Ovary (tissue), 3 donors: ENCODE measurements at regions not wholly inside any gene's neighbourhood (a gene's known extent, or its start where the extent isn't known, plus 50 kb on each side); places are given as distances from the start of the nearest gene placed in this dataset.
"Not testable (repeated sequence)": the region's sequence is repeated elsewhere in the genome, so short reads cannot be mapped to it uniquely, and the experiment has no call there.

ENCODE experiments used
- POLR2A ChIP-seq: fragments of 450-650 bp; IDR thresholded peaks from one replicate; pipeline ENCODE4 v1.6.1; 2017; ENCODE audit warnings: antibody characterized with exemption, mild to moderate bottlenecking, moderate library complexity
- TF ChIP-seq, protein P1 (sequence below), 3 donors: fragments of 450-650 bp in 2 of 3; fragments of 200-600 bp in 1 of 3; IDR thresholded peaks; one replicate each; pipeline versions ENCODE4 v1.5.1 to v1.8.0; 2016 to 2022; ENCODE audit warnings: antibody characterized with exemption in 3 of 3, mild to moderate bottlenecking in 1 of 3
- donor health status: DM: no; HTN: no; CAD: no.

DNA sequence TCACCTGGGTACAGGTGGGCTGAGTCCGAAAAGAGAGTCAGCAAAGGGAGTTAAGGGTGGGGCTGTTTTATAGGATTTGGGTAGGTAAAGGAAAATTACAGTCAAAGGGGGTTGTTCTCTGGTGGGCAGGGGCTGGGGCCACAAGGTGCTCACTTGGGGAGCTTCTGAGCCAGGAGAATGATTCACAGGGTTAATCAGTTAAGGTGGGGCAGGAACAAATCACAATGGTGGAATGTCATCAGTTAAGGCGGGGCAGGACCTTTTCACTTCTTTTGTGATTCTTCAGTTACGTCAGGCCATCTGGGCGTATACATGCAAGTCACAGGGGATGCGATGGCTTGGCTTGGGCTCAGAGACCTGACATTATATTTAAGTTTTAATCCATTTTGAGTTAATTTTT lies 179.7 kb upstream of the TRPC7 start:
- TF ChIP-seq, protein P1, sequence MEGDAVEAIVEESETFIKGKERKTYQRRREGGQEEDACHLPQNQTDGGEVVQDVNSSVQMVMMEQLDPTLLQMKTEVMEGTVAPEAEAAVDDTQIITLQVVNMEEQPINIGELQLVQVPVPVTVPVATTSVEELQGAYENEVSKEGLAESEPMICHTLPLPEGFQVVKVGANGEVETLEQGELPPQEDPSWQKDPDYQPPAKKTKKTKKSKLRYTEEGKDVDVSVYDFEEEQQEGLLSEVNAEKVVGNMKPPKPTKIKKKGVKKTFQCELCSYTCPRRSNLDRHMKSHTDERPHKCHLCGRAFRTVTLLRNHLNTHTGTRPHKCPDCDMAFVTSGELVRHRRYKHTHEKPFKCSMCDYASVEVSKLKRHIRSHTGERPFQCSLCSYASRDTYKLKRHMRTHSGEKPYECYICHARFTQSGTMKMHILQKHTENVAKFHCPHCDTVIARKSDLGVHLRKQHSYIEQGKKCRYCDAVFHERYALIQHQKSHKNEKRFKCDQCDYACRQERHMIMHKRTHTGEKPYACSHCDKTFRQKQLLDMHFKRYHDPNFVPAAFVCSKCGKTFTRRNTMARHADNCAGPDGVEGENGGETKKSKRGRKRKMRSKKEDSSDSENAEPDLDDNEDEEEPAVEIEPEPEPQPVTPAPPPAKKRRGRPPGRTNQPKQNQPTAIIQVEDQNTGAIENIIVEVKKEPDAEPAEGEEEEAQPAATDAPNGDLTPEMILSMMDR (IDR thresholded peaks at IDR 0.05), result not testable (repeated sequence)
- not testable (repeated sequence) for TF ChIP-seq POLR2A
